ENCODE measurements at regions not wholly inside any gene's neighbourhood (a gene's known extent, or its start where the extent isn't known, plus 50 kb on each side); places are given as distances from the start of the nearest gene placed in this dataset.
"Not testable (repeated sequence)": the region's sequence is repeated elsewhere in the genome, so short reads cannot be mapped to it uniquely, and the experiment has no call there.

- Histone ChIP-seq H4K20me1 (ENCODE audit: insufficient read depth) (no peaks in the 10 kb centered on the region), H3K4me3 (ENCODE audit: low read length) (no peak overlapping the region), H3K9me2 (ENCODE audit: insufficient read depth, low read length) (no peaks in the 10 kb centered on the region), H3K79me2 (replicated peaks; ENCODE audit: insufficient read depth, low read length) (no peaks in the 10 kb centered on the region), H3K4me2 (ENCODE audit: low read length) (no peak overlapping the region), H3K27me3 (ENCODE audit: insufficient read depth, low read depth, low read length) (no peaks in the 10 kb centered on the region), H3K36me3 (ENCODE audit: insufficient read depth, low read length) (no peaks in the 10 kb centered on the region), H2AFZ (ENCODE audit: low read depth, low read length) (no peak overlapping the region), H3K27ac (ENCODE audit: low read length) (no peak overlapping the region), H3K9me3 (ENCODE audit: low read length) (peaks cover 57% of the 10 kb centered on the region), H3F3A (ENCODE audit: insufficient read depth, low read length, poor library complexity, severe bottlenecking) (no peaks in the 10 kb centered on the region), H3K9ac (ENCODE audit: low read length) (no peak overlapping the region)
- no peak for TF ChIP-seq EZH2 (IDR thresholded peaks at IDR 0.05; ENCODE audit: borderline replicate concordance, insufficient read depth, low read length, poor library complexity, severe bottlenecking)
- TF ChIP-seq TAF1 (IDR thresholded peaks at IDR 0.05; ENCODE audit: low read depth): no peak
- TF ChIP-seq CTCF (IDR thresholded peaks at IDR 0.05; ENCODE audit: poor library complexity, severe bottlenecking): no peak
Measured at GRCh38 chr2:89797320-89798038, 1106.0 kb downstream of the RPIA start.

- H4K20me1 ChIP-seq (ENCODE audit: insufficient read depth); H3F3A ChIP-seq (ENCODE audit: insufficient read depth, low read length, poor library complexity, severe bottlenecking); H3K27me3 ChIP-seq (ENCODE audit: insufficient read depth, low read depth, low read length); H3K9ac ChIP-seq (ENCODE audit: low read length); H3K4me3 ChIP-seq (ENCODE audit: low read length); H3K9me2 ChIP-seq (ENCODE audit: insufficient read depth, low read length); H3K36me3 ChIP-seq (ENCODE audit: insufficient read depth, low read length); H3K4me2 ChIP-seq (ENCODE audit: low read length); H3K79me2 ChIP-seq (replicated peaks; ENCODE audit: insufficient read depth, low read length); H2AFZ ChIP-seq (ENCODE audit: low read depth, low read length); H3K27ac ChIP-seq (ENCODE audit: low read length): not testable (repeated sequence)
- peaks cover 83% of the 10 kb centered on the region for H3K9me3 ChIP-seq (ENCODE audit: low read length)
Measured at GRCh38 chr2:89801207-89801606, 1109.7 kb downstream of the RPIA start.

- H3K36me3 ChIP-seq (ENCODE audit: insufficient read depth, low read length); H3K27me3 ChIP-seq (ENCODE audit: insufficient read depth, low read depth, low read length); H3F3A ChIP-seq (ENCODE audit: insufficient read depth, low read length, poor library complexity, severe bottlenecking); H4K20me1 ChIP-seq (ENCODE audit: insufficient read depth); H3K9me2 ChIP-seq (ENCODE audit: insufficient read depth, low read length); H2AFZ ChIP-seq (ENCODE audit: low read depth, low read length); H3K9ac ChIP-seq (ENCODE audit: low read length); H3K4me3 ChIP-seq (ENCODE audit: low read length); H3K4me2 ChIP-seq (ENCODE audit: low read length); H3K79me2 ChIP-seq (replicated peaks; ENCODE audit: insufficient read depth, low read length); H3K27ac ChIP-seq (ENCODE audit: low read length): not testable (repeated sequence)
- H3K9me3 ChIP-seq (ENCODE audit: low read length): peaks cover 69% of the 10 kb centered on the region
Measured at GRCh38 chr2:89806363-89806762, 1114.9 kb downstream of the RPIA start.

GRCh38 chr2:89811295-89811694, 1119.8 kb downstream of the RPIA start:
- Histone ChIP-seq H4K20me1 (ENCODE audit: insufficient read depth) (no peaks in the 10 kb centered on the region), H3K36me3 (ENCODE audit: insufficient read depth, low read length) (no peaks in the 10 kb centered on the region), H3K4me2 (ENCODE audit: low read length) (no peak overlapping the region), H3K9me2 (ENCODE audit: insufficient read depth, low read length) (no peaks in the 10 kb centered on the region), H3F3A (ENCODE audit: insufficient read depth, low read length, poor library complexity, severe bottlenecking) (no peaks in the 10 kb centered on the region), H3K27me3 (ENCODE audit: insufficient read depth, low read depth, low read length) (no peaks in the 10 kb centered on the region), H3K9ac (ENCODE audit: low read length) (no peak overlapping the region), H2AFZ (ENCODE audit: low read depth, low read length) (no peak overlapping the region), H3K9me3 (ENCODE audit: low read length) (peaks cover 56% of the 10 kb centered on the region), H3K79me2 (replicated peaks; ENCODE audit: insufficient read depth, low read length) (no peaks in the 10 kb centered on the region), H3K27ac (ENCODE audit: low read length) (no peak overlapping the region), H3K4me3 (ENCODE audit: low read length) (no peak overlapping the region)
- no peak for TF ChIP-seq POLR2AphosphoS5 (IDR thresholded peaks at IDR 0.05)
- TF ChIP-seq MXI1 (conservative IDR thresholded peaks at IDR 0.05; ENCODE audit: poor library complexity, severe bottlenecking): no peak
- TF ChIP-seq SMC3 (conservative IDR thresholded peaks at IDR 0.05; ENCODE audit: poor library complexity): no peak
- no peak for TF ChIP-seq CTCF (IDR thresholded peaks at IDR 0.05; ENCODE audit: poor library complexity, severe bottlenecking)
- TF ChIP-seq RAD21 (conservative IDR thresholded peaks at IDR 0.05): no peak
- no peak for TF ChIP-seq EZH2 (IDR thresholded peaks at IDR 0.05; ENCODE audit: borderline replicate concordance, insufficient read depth, low read length, poor library complexity, severe bottlenecking)
- no peak for TF ChIP-seq EP300 (conservative IDR thresholded peaks at IDR 0.05; ENCODE audit: poor library complexity, severe bottlenecking)
- no peak for TF ChIP-seq TAF1 (IDR thresholded peaks at IDR 0.05; ENCODE audit: low read depth)
- TF ChIP-seq REST (IDR thresholded peaks at IDR 0.05; ENCODE audit: borderline replicate concordance): no peak
